ENCODE measurements at regions not wholly inside any gene's neighbourhood (a gene's known extent, or its start where the extent isn't known, plus 50 kb on each side); places are given as distances from the start of the nearest gene placed in this dataset.

DNA sequence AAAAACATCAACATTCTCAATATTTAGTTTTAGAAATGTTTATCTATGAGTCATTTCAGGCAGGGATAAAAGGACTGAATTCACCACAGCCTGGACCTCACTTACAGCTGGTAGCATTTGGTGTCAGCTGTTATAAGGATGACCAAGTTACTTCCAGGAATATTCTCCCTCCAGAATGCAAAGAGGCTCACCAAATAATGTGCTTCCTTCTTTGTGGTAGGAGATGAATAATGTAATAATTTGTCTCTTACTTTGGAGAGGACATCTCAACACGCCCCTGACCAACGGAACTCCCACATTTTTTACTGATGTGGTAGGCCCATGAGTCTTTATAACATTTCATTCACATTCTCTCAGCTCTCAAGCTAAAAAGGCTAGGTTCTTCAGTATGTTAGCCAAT lies 825.9 kb upstream of the GRAMD2B start:
- DNase-seq (ENCODE audit: low spot score in 2 of 2) = no peak
- 72% methylated on average over 2 of the region's 2 CpGs for WGBS
- TF ChIP-seq CTCF (IDR thresholded peaks at IDR 0.05) = no peak
- no peak for TF ChIP-seq EP300 (IDR thresholded peaks at IDR 0.05)
- TF ChIP-seq POLR2AphosphoS5 (IDR thresholded peaks at IDR 0.05) = no peak
- no peak for TF ChIP-seq POLR2A (IDR thresholded peaks at IDR 0.05)
- no peaks in the 10 kb centered on the region for H3K4me1 ChIP-seq
- H3K27me3 ChIP-seq = no peaks in the 10 kb centered on the region
- no peak overlapping the region for H3K27ac ChIP-seq
- no peaks in the 10 kb centered on the region for H3K9me3 ChIP-seq
- no peaks in the 10 kb centered on the region for H3K36me3 ChIP-seq
- H3K4me3 ChIP-seq = no peak overlapping the region

DNA sequence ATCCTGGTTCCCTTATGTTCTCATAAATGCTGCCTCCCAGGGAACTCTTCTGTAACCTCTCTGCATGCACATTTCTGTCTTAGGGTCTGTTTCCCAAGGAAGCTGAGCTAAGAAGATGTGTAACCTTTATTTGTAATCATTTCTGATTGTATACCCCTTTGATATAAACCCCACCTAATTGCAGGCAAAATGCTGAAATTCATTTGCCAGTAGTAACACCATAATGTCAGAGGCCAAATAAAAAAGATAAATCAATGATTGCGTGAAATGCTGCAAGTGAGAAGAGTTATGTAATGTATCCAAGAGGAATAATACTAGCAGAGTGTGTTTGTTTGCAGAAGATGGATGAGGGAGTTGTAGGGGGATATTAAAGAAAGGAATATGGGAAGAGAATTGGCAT lies 822.6 kb upstream of the GRAMD2B start:
- no peak for DNase-seq (ENCODE audit: low spot score in 2 of 2)
- TF ChIP-seq CTCF (IDR thresholded peaks at IDR 0.05) (no peak), EP300 (IDR thresholded peaks at IDR 0.05) (no peak), POLR2AphosphoS5 (IDR thresholded peaks at IDR 0.05) (no peak), POLR2A (IDR thresholded peaks at IDR 0.05) (no peak)
- Histone ChIP-seq H3K27me3 (no peaks in the 10 kb centered on the region), H3K4me1 (no peaks in the 10 kb centered on the region), H3K4me3 (no peak overlapping the region), H3K27ac (no peak overlapping the region), H3K36me3 (no peaks in the 10 kb centered on the region), H3K9me3 (no peaks in the 10 kb centered on the region)
- 93% methylated on average over 1 of the region's 1 CpG for WGBS

GRCh38 chr5:125602184-125602583 lies 821.0 kb upstream of the GRAMD2B start:
- Histone ChIP-seq H3K9me3 (no peaks in the 10 kb centered on the region), H3K27me3 (no peaks in the 10 kb centered on the region), H3K27ac (no peak overlapping the region), H3K4me1 (no peaks in the 10 kb centered on the region), H3K36me3 (no peaks in the 10 kb centered on the region), H3K4me3 (no peak overlapping the region)
- WGBS = 80% methylated on average over 4 of the region's 4 CpGs
- no peak for DNase-seq (ENCODE audit: low spot score in 2 of 2)
- TF ChIP-seq POLR2AphosphoS5 (IDR thresholded peaks at IDR 0.05) = no peak
- TF ChIP-seq CTCF (IDR thresholded peaks at IDR 0.05) = no peak
- no peak for TF ChIP-seq EP300 (IDR thresholded peaks at IDR 0.05)
- TF ChIP-seq POLR2A (IDR thresholded peaks at IDR 0.05) = no peak

DNA sequence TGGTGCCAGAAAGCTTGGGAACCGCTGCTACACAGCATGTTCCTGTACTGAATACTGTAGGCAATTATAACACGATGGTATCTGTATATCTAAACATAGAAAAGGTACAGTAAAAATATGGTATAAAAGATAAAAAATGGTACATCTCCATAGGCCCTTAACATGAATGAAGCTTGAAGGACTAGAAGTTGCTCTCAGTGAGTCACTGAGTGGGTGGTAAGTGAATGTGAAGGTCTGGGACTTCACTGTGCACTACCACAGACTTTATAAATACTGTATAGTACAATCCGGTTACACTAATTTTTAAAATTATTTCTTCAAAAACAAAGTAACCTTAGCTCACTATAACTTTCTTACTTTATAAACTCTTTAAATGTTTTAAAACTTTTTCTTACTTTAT lies 819.9 kb upstream of the GRAMD2B start:
- Histone ChIP-seq H3K27ac (no peak overlapping the region), H3K4me1 (no peaks in the 10 kb centered on the region), H3K27me3 (no peaks in the 10 kb centered on the region), H3K36me3 (no peaks in the 10 kb centered on the region), H3K4me3 (no peak overlapping the region), H3K9me3 (no peaks in the 10 kb centered on the region)
- TF ChIP-seq CTCF (IDR thresholded peaks at IDR 0.05) = no peak
- TF ChIP-seq EP300 (IDR thresholded peaks at IDR 0.05) = no peak
- TF ChIP-seq POLR2A (IDR thresholded peaks at IDR 0.05) = no peak
- no peak for TF ChIP-seq POLR2AphosphoS5 (IDR thresholded peaks at IDR 0.05)
- 87% methylated on average over 3 of the region's 3 CpGs for WGBS
- no peak for DNase-seq (ENCODE audit: low spot score in 2 of 2)

DNA sequence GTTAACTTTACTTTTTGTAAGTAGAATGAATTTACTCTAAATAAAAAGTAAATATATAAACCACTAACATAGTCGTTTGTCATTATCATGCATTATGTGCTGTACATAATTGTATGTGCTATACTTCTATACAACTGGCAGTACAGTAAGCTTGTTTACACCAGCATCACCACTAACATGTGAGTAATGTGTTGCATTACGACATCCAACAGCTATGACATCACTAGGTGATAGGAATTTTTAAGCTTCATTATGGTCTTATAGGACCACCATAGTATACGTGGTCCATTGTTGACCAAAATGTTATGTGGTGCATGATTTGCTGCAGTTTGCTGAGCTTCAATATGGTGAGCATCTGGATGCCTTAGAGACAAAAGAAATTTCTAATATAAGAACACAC lies 819.1 kb upstream of the GRAMD2B start:
- H3K9me3 ChIP-seq = no peaks in the 10 kb centered on the region
- H3K27ac ChIP-seq = no peak overlapping the region
- whole genome bisulfite sequencing = 93% methylated on average over 3 of the region's 3 CpGs
- H3K4me3 ChIP-seq = no peak overlapping the region
- H3K4me1 ChIP-seq = no peaks in the 10 kb centered on the region
- TF ChIP-seq EP300 (IDR thresholded peaks at IDR 0.05) (no peak), CTCF (IDR thresholded peaks at IDR 0.05) (no peak), POLR2A (IDR thresholded peaks at IDR 0.05) (no peak), POLR2AphosphoS5 (IDR thresholded peaks at IDR 0.05) (no peak)
- no peak for DNase-seq (ENCODE audit: low spot score in 2 of 2)
- no peaks in the 10 kb centered on the region for H3K36me3 ChIP-seq
- H3K27me3 ChIP-seq = no peaks in the 10 kb centered on the region

All from suprapubic skin (tissue), 4 donors.